IPS DF 19.7 (cell line): ENCODE measurements at regions not wholly inside any gene's neighbourhood (a gene's known extent, or its start where the extent isn't known, plus 50 kb on each side); places are given as distances from the start of the nearest gene placed in this dataset.

ENCODE experiments used
- DNase-seq: peaks from one replicate; pipeline ENCODE4 v3.0.0-alpha.2; 2013; ENCODE audit warnings: low read depth, low spot score

DNA sequence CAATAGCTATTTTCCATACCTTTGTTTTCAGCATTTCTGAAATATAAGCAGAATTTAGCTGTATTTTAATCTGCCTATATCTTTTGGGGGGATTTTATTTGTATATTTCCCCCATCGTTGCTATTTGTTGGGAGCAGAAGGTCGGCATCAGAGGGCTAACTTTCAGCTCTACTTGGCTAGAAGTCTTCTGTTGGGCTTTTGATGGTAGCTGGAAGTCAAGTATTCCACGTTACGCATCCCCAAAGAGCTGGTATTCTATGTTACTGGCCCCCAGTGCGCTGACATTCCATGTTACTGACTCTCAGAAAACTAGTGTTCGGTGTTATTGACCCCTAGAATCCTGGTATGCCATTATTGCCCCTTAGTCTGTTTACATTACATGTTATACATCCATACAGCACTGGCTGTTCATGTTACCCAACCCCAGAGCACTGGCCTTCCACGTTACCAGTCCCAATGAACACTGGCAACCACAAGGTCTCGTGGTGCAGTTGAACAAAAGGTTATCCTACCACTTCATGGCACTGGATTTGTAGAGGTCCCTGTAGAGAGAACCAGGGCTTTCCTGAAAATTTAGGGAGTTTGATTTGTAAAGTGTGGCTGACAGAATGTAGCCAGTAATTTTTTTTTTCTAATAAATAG is 278.1 kb upstream of the CD180 start:
- DNase-seq = no peak

- no peak for DNase-seq
Observed at GRCh38 chr5:67467110-67467509, 270.5 kb upstream of the CD180 start.

DNA sequence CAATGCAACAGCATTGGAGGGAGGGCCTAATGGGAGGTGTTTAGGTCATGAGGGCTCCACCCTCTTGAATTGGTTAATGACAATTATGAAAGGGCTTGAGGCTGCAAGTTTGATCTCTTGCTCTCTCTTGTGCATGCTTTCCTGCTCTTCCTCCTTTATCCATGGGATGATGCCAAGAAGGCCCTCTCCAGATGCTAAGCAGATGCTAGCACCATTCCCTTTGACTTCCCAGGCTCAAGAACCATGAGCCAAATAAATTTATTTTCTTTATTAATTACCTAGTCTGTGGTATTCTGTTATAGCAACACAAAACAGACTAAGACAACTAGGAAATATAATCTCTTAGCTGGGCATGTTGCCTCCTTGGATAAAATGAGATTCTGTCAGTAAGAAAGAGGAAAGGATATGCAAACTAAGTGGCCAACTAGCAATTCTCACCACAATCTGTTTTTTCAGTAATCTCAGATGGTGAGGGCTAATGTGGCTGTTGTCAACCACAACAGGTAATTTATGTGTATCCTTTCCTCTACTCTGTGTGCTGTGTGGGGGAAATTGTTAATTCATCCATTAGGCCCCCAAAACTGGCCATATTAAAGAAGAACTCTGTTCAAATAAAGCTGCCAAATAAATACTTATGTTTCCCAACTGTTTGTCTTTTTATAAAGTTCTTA is 269.1 kb upstream of the CD180 start:
- no peak for DNase-seq

- no peak for DNase-seq
Observed at GRCh38 chr5:67462147-67462546, 265.5 kb upstream of the CD180 start.

GRCh38 chr5:67459253-67459652 is 262.7 kb upstream of the CD180 start:
- DNase-seq = no peak

GRCh38 chr5:67455970-67456369 is 259.4 kb upstream of the CD180 start:
- DNase-seq = no peak

GRCh38 chr5:67454957-67455561 is 258.5 kb upstream of the CD180 start:
- DNase-seq = no peak

DNA sequence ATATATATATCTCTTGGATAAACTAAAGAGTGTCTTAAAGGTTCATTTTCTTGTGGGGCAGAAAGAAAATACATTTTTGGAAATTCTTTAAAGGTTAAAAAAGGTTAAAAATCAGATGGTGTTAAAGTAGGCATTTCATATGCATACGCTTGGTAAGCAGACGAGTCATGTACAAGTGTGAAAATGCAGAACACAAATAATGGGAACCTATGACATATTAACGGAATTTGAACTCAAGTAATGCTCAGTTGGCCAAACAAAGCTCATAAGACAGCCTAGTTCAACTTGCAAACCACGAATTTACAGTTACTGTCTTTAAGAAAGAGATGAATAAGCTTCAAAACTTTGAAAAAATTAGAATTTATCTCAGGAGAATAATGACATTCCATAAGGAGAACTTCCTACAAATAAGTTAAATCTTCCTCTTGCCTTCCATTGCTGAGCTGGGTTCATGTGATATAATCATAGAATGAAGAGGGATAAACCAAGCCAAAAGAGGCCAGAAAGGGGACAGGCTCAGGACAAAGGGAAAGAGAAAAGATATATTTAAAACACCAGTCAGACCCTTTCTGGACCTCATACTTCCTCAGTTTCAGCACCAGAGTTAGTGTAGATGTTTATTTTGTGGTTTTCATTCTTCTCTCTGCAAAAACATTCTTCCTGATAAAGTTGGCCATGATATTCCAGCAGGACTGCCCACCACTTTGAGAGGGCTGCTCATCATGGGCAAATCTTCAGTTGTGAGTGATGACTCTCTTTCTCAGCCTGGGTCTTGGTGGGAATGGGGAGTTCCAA is 256.7 kb upstream of the CD180 start:
- no peak for DNase-seq

- no peak for DNase-seq
Observed at GRCh38 chr5:67451640-67452279, 255.2 kb upstream of the CD180 start.

DNA sequence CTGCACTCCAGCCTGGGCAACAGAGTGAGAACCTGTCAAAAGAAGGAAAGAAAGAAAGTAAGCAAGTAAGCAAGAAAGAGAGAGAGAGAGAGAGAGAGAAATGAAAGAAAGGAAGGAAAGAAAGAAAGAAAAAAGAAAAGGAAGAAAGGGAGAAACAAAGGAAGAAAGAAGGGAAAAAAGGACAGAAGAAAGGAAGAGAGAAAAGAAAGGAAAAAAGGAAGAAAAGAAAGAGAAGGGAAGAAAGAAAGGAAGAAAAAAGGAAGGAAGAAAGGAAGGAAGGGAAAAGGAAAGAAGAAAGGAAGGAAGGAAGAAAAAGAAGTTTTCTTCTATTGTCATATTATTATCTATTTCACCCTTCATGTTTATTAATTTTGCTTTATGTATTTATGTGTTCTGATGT is 251.1 kb upstream of the CD180 start:
- no peak for DNase-seq

- no peak for DNase-seq
Observed at GRCh38 chr5:67437905-67438845, 241.6 kb upstream of the CD180 start.

DNA sequence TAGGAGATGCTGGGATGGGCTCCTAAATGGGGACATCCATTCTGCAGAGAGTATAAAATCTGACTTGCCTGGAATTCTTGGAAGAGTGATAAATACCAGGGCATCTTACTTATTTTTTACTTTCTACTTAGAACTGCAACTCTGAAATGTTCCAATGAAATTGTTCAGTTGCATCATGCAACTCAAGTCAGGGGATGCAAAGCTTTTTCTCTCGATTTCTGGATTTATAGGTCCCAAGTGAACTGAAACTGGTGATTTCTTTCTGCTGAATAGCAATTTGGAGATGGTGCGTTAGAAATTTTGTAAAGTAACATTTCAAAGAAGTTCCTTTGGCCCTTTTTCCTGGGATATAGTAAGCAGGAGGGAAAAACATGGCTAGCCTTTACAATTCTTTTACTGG is 238.4 kb upstream of the CD180 start:
- DNase-seq = no peak

- DNase-seq = no peak
Observed at GRCh38 chr5:67434466-67434865, 237.9 kb upstream of the CD180 start.

- DNase-seq = no peak
Observed at GRCh38 chr5:67432606-67433005, 236.0 kb upstream of the CD180 start.

DNA sequence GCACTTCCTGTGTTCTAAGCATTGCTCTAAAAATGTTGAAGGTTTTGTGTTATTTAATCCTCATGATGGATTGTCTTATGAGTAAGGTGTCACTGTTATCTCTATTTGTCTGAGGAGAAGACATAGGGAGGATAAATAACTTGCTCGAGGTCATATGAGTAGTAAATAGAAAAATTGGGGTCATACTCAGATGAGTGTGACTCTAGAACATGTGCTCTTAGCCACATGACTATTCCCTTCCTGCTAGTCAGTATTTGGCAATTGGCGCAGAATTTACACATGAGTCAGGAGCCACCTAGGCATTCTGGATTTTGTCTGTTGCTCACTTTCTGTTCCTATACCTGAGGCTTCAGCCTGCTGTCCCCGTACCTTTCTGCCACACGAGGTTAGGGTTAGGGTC is 234.6 kb upstream of the CD180 start:
- DNase-seq = no peak

GRCh38 chr5:67427850-67428298 is 231.3 kb upstream of the CD180 start:
- DNase-seq = no peak

- DNase-seq = no peak
Observed at GRCh38 chr5:67426961-67427849, 230.6 kb upstream of the CD180 start.

GRCh38 chr5:67425514-67425913 is 228.9 kb upstream of the CD180 start:
- DNase-seq = no peak

GRCh38 chr5:67417839-67418238 is 221.2 kb upstream of the CD180 start:
- DNase-seq = no peak

DNA sequence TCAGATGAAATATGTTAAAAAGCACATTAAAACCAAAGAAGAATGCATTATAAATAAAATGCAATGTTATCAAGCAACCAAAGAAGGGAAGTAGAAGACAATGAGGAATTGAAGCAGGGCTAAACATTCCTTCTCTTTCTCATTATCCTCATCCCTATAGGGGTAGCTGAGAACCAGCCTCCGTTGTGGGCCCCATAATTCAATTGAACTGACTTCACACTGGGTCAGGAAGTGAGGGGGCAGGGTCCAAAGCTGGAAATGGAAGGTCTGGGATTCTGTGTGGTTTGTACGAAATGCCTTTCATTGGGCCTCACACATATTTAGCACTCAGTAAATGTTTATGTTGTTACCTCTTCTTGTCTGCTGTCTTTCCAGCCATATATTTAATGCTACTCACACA is 220.4 kb upstream of the CD180 start:
- no peak for DNase-seq
